Natural killer cell (primary cell): ENCODE measurements at regions not wholly inside any gene's neighbourhood (a gene's known extent, or its start where the extent isn't known, plus 50 kb on each side); places are given as distances from the start of the nearest gene placed in this dataset.

Source experiments
- ATAC-seq, 3 donors: fragments of 150-1000 bp in 2 of 3; fragments of 200-7000 bp in 1 of 3; cut with Tn5 transposase; 1 replicate in 1 of 3; 2 replicates in 2 of 3; pipeline ENCODE4 v1.10.0; 2021; ENCODE audit warnings: mild to moderate bottlenecking in 2 of 3, moderate library complexity in 2 of 3
- DNase-seq, 2 donors: peaks; one replicate each; pipeline versions ENCODE4 v3.0.0 to v3.0.0-alpha.2; 2013 to 2021; ENCODE audit warnings: mixed read lengths in 1 of 2
- H3K27ac ChIP-seq: one replicate; pipeline ENCODE4 v1.5.1; 2013; ENCODE audit warnings: mild to moderate bottlenecking, low read length
- H3K27me3 ChIP-seq: one replicate; pipeline ENCODE4 v1.6.1; 2013; ENCODE audit warnings: low read length; ENCODE audit not compliant: control insufficient read depth, insufficient read depth
- H3K36me3 ChIP-seq: one replicate; pipeline ENCODE4 v1.6.1; 2013; ENCODE audit warnings: low read length; ENCODE audit not compliant: control insufficient read depth, insufficient read depth
- H3K4me1 ChIP-seq: one replicate; pipeline ENCODE4 v1.6.1; 2013; ENCODE audit warnings: low read length; ENCODE audit not compliant: control insufficient read depth, insufficient read depth
- H3K4me3 ChIP-seq: one replicate; pipeline ENCODE4 v1.5.1; 2013; ENCODE audit warnings: low read length
- H3K9me3 ChIP-seq: one replicate; pipeline ENCODE4 v1.6.1; 2013; ENCODE audit warnings: low read length; ENCODE audit not compliant: control insufficient read depth, insufficient read depth
- H3K27ac Mint-ChIP-seq, 2 donors: one replicate each; pipeline ENCODE4 v1.8.0; 2022; ENCODE audit warnings: mild to moderate bottlenecking in 2 of 2, mixed read lengths in 2 of 2, moderate library complexity in 1 of 2
- H3K27me3 Mint-ChIP-seq, 2 donors: one replicate each; pipeline ENCODE4 v1.8.0; 2022; ENCODE audit warnings: low read depth in 2 of 2, mixed read lengths in 2 of 2
- H3K36me3 Mint-ChIP-seq: one replicate; pipeline ENCODE4 v1.8.0; 2022; ENCODE audit warnings: mixed read lengths
- H3K4me1 Mint-ChIP-seq, 2 donors: one replicate each; pipeline ENCODE4 v1.8.0; 2022; ENCODE audit warnings: mixed read lengths in 2 of 2
- H3K4me3 Mint-ChIP-seq: one replicate; pipeline ENCODE4 v1.8.0; 2022; ENCODE audit warnings: mild to moderate bottlenecking, moderate library complexity, mixed read lengths
- H3K9me3 Mint-ChIP-seq, 2 donors: one replicate each; pipeline ENCODE4 v1.8.0; 2022; ENCODE audit warnings: mixed read lengths in 2 of 2
- CTCF ChIP-seq: fragments of 200-600 bp; IDR thresholded peaks from one replicate; pipeline ENCODE4 v1.8.0; 2022; ENCODE audit warnings: antibody characterized with exemption
- WGBS: methylation state at CpG from one replicate; pipeline ENCODE4 v1.1.7; 2013; ENCODE audit warnings: missing lambda C conversion rate; ENCODE audit not compliant: insufficient coverage; 5-methylcytosine and 5-hydroxymethylcytosine counted together
- intact Hi-C: fragments of 100-400 bp; cut with micrococcal nuclease; formaldehyde crosslinking; loops from one replicate; pipeline ENCODE4 v1.14.2; 2022

GRCh38 chr3:87898971-87899370 is 159.8 kb downstream of the CGGBP1 start:
- intact Hi-C loops = no loop called here

GRCh38 chr3:87895983-87896382 is 162.8 kb downstream of the CGGBP1 start:
- Mint-ChIP-seq H3K27me3 (no peaks in the 10 kb centered on the region), H3K27ac (no peak overlapping the region), H3K4me3 (no peak overlapping the region), H3K4me1 (no peaks in the 10 kb centered on the region), H3K9me3 (peaks cover 0 to 2% of the 10 kb centered on the region in 2 donors), H3K36me3 (no peaks in the 10 kb centered on the region)
- 94% methylated on average over 1 of the region's 1 CpG for WGBS
- no peaks in the 10 kb centered on the region for H3K4me1 ChIP-seq
- no peaks in the 10 kb centered on the region for H3K27me3 ChIP-seq
- ATAC-seq (no peak), DNase-seq (no peak)
- no peak overlapping the region for H3K27ac ChIP-seq
- intact Hi-C loops = no loop called here
- H3K9me3 ChIP-seq = no peaks in the 10 kb centered on the region
- TF ChIP-seq CTCF = no peak
- H3K36me3 ChIP-seq = no peaks in the 10 kb centered on the region
- H3K4me3 ChIP-seq = no peak overlapping the region

More at GRCh38 chr3:87898971-87899370, 159.8 kb downstream of the CGGBP1 start:
- no peaks in the 10 kb centered on the region for H3K36me3 ChIP-seq
- no CpG with 5 or more reads among the region's 1 CpG for WGBS
- H3K27me3 Mint-ChIP-seq = no peaks in the 10 kb centered on the region
- H3K36me3 Mint-ChIP-seq = no peaks in the 10 kb centered on the region
- H3K9me3 Mint-ChIP-seq = no peaks in the 10 kb centered on the region
- no peaks in the 10 kb centered on the region for H3K27me3 ChIP-seq
- no peak for TF ChIP-seq CTCF
- DNase-seq = no peak
- H3K27ac Mint-ChIP-seq = no peak overlapping the region
- H3K27ac ChIP-seq = no peak overlapping the region
- H3K4me1 Mint-ChIP-seq = no peaks in the 10 kb centered on the region
- H3K4me3 ChIP-seq = no peak overlapping the region
- no peak for ATAC-seq
- H3K9me3 ChIP-seq = no peaks in the 10 kb centered on the region
- no peaks in the 10 kb centered on the region for H3K4me1 ChIP-seq
- no peak overlapping the region for H3K4me3 Mint-ChIP-seq

GRCh38 chr3:87873136-87873535 is 185.7 kb downstream of the CGGBP1 start:
- H3K27ac ChIP-seq = no peak overlapping the region
- no peaks in the 10 kb centered on the region for H3K36me3 ChIP-seq
- H3K4me1 ChIP-seq = no peaks in the 10 kb centered on the region
- no peaks in the 10 kb centered on the region for H3K9me3 ChIP-seq
- H3K9me3 Mint-ChIP-seq = peaks cover 10 to 11% of the 10 kb centered on the region in 2 donors
- no peak for DNase-seq
- H3K27ac Mint-ChIP-seq = no peak overlapping the region
- peaks cover 18% of the 10 kb centered on the region for H3K36me3 Mint-ChIP-seq
- no peaks in the 10 kb centered on the region for H3K4me1 Mint-ChIP-seq
- WGBS = 88% methylated on average over 1 of the region's 1 CpG
- H3K4me3 Mint-ChIP-seq = no peak overlapping the region
- H3K27me3 Mint-ChIP-seq = no peaks in the 10 kb centered on the region
- no peak for TF ChIP-seq CTCF
- no peak overlapping the region for H3K4me3 ChIP-seq
- no peak for ATAC-seq
- intact Hi-C loops = no loop called here
- H3K27me3 ChIP-seq = no peaks in the 10 kb centered on the region

GRCh38 chr3:87867001-87867400 is 191.8 kb downstream of the CGGBP1 start:
- Mint-ChIP-seq H3K4me1 (no peaks in the 10 kb centered on the region), H3K4me3 (no peak overlapping the region), H3K9me3 (peaks cover 8 to 9% of the 10 kb centered on the region in 2 donors), H3K27me3 (no peaks in the 10 kb centered on the region), H3K27ac (no peak overlapping the region), H3K36me3 (peaks cover 9% of the 10 kb centered on the region)
- Histone ChIP-seq H3K4me1 (no peaks in the 10 kb centered on the region), H3K36me3 (no peaks in the 10 kb centered on the region), H3K27me3 (no peaks in the 10 kb centered on the region), H3K4me3 (no peak overlapping the region), H3K9me3 (no peaks in the 10 kb centered on the region), H3K27ac (no peak overlapping the region)
- ATAC-seq (no peak), DNase-seq (no peak)
- TF ChIP-seq CTCF = no peak
- no CpG with 5 or more reads among the region's 2 CpGs for WGBS
- intact Hi-C loops = no loop called here
